GM18498 (cell line): ENCODE measurements at regions not wholly inside any gene's neighbourhood (a gene's known extent, or its start where the extent isn't known, plus 50 kb on each side); places are given as distances from the start of the nearest gene placed in this dataset.
"Not testable (repeated sequence)": the region's sequence is repeated elsewhere in the genome, so short reads cannot be mapped to it uniquely, and the experiment has no call there.

Source experiments
- ATAC-seq: cut with Tn5 transposase; IDR thresholded peaks from one replicate; pipeline ENCODE4 v1.9.1; 2021; ENCODE audit warnings: mild to moderate bottlenecking, moderate library complexity; ENCODE audit not compliant: unreplicated experiment

GRCh38 chr13:90706631-90707030, 640.9 kb upstream of the MIR17HG start:
- ATAC-seq, result no peak

- ATAC-seq, result no peak
These were observed 639.4 kb upstream of the MIR17HG start for GRCh38 chr13:90708128-90708527.

DNA sequence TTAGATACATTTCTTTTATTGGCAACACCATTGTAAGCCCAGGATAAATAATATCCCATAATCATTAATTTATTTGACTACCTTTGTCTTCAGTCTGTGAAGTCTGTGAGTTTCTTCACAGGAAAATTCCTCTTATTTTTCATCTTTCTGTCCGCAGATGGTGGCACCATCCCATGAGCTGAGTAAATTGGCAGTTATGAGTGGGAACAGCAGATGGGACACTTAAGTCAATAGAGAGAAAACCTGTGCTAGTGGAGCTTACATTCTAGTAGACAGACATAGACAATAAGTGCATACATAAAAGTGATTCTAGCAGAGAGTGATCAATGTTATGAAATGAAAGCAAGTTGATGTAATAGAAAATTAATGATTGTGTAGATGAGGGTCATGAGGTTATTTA, 638.2 kb upstream of the MIR17HG start:
- no peak for ATAC-seq

DNA sequence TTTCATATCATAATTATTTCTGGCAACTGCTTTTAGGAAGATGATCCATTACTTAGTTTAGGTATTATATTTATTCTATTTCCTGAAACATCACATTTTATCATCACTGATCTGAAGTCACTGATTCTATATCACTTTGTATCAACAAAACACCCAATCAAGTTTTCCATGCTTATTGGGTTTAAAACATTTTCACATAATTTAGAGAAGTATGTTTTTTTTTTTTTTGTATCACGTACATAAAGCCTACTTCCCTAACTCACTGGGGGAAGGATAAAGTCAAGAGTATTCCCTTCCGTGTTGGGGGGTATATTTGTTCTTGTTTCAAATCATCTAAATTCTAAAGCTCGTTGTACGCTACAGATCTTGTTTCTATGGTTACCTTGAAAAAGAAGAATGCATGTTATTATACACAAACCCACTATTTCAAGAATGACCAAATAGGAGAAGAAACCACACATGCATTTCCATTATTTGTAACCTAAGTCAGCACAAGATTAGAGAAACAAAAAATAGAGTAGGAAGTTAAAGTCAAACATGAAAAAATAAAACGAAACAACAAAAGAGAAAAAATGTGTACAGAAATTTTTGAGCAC, 637.2 kb upstream of the MIR17HG start:
- ATAC-seq, result no peak

DNA sequence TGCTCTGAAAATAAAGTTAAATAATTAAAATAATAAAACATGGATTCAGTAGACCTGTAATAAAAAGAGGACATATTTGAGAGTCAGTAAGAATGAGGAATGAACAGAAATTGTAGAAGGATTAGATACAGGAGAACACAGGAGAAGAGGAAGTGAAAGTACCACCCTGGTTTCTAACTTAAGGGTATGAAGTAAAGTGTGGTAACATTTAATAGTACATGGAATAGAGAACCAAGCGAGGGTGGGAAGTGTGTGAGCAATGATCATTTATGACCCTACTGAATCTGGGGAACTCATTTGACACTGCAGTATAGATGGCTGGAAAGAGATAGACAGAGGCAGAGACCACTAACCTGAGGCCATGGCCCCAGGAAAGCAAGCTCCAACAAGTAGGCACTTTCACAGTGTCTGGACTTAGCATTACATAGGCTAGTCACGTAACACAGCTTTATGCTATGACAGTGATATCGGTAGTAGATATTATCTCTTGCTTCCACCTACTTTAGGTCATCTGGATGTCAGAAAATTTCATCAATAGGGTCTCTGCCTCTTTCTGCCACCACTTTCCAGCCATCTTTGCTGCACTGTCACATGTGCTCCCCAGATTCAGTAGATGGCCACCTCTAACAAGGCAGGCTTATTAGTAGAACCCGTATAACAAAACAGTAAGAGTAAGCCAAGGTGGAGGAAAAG, 633.9 kb upstream of the MIR17HG start:
- ATAC-seq, result no peak

GRCh38 chr13:90715485-90715884, 632.0 kb upstream of the MIR17HG start:
- no peak for ATAC-seq

DNA sequence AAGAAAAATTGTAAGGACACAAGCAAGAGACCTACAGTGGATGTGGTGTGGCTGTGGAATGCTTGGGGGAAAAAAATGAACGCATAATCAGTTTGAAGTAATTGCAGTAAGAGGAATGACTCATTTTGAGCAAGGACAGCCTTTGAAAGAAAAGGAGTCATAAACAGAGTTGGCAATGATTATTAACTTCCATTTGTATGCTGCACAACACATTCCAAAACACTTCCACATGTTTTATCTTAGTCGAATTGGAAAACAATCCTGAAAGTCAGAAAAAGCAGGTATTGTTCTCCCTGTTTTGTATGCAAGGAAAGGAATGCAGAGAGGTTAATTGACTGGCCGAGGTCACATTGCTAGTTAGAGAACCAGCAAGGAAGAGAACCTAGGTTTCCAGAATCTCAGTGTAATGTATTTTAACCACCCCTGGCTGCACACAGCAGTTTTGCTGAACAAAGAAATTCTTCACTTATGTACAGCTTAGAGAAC, 630.0 kb upstream of the MIR17HG start:
- ATAC-seq, result no peak

DNA sequence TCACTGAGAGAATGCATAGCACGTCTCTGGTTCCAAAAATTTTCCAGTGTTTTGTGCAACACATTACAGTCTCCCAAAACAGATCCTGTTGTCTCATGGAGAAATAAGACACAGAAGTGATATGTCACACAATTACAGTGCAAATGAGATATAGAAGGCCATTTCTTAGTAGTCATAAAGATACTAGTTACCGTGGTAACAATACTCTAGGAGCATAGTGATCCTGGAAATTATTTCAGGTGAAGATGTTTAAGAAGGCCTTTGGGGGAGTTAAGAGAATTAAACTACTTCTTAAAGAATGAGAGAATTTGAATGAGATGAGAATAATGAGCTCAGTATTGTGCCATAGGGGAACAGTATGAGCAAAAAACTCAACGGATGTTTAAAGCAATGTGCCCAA, 628.0 kb upstream of the MIR17HG start:
- ATAC-seq, result no peak

DNA sequence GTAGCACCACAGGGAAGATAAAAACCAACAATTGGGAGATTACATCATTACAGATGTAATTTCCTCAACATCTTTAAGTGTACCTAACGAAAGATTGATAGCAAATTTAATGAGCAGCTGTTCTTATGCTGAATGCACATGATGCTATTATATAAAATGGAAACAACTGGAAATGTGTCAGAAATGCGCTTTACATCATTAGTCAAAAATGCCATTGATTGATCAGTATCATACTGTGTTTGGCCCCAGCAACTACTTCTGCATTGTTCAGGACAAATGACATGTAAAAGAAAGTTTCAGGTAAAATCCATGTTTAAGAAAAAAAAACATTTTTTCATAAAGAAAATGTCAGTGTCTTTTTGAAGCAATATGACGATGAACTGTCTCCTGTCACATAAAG, 625.5 kb upstream of the MIR17HG start:
- no peak for ATAC-seq

GRCh38 chr13:90723381-90723780, 624.1 kb upstream of the MIR17HG start:
- no peak for ATAC-seq

DNA sequence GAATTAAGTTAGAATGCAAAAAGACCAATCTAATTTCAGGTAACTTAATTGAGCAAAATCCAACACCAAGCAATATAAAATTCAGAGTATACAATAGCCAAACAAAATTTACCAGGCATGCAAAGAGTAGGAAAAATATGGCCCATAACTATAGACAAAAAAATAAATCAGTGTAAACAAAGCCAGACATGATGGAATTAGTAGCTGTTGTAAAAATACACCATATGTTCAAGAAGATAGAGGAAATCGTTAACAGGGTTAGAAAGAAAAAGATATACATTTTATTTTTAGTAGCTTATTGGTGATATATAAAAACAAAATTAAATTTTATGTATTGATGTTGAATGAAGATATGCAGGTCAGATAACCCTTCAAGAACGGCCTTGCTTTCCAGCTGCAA, 621.1 kb upstream of the MIR17HG start:
- ATAC-seq, result no peak

- no peak for ATAC-seq
These were observed 615.4 kb upstream of the MIR17HG start for GRCh38 chr13:90732049-90732448.

DNA sequence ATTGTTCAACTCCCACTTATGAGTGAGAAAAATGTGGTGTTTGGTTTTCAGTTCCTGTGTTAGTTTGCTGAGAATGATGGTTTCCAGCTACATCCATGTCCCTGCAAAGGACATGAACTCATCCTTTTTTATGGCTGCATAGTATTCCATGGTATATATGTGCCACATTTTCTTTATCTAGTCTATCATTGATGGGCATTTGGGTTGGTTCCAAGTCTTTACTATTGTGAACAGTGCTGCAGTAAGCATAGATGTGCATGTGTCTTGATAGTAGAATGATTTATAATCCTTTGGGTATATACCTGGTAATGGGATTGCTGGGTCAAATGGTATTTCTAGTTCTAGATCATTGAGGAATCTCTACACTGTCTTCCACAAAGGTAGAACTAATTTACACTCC, 613.0 kb upstream of the MIR17HG start:
- ATAC-seq, result not testable (repeated sequence)

DNA sequence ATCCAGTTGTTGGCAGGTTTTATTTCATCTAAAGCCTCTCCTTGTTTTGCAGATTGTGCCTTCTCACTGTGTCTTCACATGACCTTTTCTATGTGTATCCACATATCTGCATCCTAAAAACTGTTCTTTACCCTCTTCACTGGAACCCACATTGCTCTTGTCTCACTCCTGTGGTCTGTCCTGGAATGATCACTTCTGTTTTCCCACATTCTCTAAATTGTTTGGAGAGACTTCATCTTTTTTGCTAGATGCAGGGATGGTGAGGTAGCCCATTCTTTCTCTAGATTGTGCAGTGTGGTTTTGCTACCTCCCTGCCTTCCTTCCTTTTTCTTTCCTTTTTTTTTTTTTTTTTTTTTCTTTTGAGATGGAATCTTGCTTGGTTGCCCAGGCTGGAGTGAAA, 608.6 kb upstream of the MIR17HG start:
- no peak for ATAC-seq

DNA sequence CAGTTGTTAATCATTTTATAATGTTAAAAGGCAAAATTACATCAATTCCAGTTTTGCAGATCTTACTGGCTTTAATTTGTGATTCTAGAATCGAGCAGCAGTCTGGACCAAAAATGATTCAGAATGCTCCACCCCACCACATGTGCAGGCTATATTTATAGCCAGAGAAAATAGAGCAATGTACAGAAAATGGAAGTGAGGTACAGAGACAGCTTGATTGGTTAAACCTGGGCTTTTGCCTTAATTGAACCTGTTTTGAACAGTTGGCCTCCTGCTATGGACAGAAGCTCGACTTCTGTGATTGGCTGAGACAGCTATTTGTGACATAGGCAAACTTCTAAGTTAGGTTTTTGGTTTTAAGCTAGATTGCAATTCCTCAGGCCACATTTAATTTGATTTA, 607.4 kb upstream of the MIR17HG start:
- no peak for ATAC-seq

- ATAC-seq, result no peak
These were observed 605.1 kb upstream of the MIR17HG start for GRCh38 chr13:90742381-90742780.

- no peak for ATAC-seq
These were observed 601.3 kb upstream of the MIR17HG start for GRCh38 chr13:90746230-90746629.

DNA sequence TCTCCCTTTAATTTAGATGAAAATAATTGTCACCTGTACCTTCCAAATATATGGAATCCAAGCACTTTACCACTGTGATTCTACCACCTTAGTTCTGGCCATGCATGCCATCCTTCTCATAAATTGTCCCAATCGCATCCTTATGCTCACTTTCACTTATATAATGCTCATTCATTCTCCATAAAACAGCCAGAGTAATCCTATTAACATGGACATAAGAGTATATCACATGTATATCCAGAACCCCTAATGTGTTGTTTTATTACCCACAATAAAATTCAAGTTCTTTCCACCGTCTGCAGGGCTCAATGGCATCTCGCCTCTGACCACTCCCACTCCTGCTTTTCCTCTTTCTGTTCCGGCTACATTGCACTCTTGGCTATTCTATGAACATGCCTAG, 597.5 kb upstream of the MIR17HG start:
- no peak for ATAC-seq

DNA sequence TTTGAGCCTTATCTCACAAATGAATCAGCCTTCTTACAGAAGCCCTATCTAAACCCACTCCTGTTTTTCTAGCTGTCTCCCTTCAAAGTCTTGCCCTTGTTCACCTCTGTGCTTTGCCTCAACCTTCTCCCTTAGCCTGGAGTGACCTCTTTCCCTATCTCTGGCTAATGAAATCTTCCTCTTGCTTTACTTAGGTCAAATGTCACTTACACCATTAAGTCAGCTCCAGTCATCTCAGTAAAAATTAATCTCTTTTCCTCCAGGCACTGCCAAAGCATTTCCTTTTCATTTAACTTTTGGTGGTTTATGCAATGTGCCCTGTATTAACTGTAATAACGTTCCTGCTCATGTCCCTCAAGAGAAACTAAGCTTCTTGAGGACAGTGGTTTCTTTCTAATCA, 596.5 kb upstream of the MIR17HG start:
- no peak for ATAC-seq

GRCh38 chr13:90752070-90752469, 595.4 kb upstream of the MIR17HG start:
- ATAC-seq, result no peak

DNA sequence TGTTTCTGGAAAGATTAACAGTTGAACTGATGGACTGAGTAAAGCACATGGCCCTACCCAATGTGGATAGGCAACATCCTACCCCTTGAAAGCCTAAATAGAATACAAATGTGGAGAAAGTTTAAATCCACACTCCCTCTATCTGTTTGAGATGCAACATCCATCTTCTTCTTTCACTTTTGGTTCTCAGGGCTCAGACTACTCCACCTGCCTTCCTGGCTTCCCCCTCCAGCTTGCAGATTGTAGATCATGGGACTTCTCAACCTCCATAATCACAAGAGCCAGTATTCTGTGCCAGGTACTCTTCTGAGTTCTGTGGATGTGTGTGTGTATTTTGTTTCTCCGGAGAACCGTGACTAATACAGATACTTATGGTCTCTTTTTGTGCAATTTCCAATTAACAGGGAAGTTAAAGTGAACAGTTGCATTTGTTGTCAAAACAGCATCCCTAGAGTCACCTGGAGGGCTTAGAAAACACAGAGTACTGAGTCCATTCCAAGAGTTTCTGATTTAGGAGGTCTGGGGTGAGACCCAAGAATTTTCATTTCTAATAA, 590.3 kb upstream of the MIR17HG start:
- no peak for ATAC-seq

- ATAC-seq, result no peak
These were observed 586.8 kb upstream of the MIR17HG start for GRCh38 chr13:90760639-90761038.
